Vagina (tissue), 2 donors: ENCODE measurements at regions not wholly inside any gene's neighbourhood (a gene's known extent, or its start where the extent isn't known, plus 50 kb on each side); places are given as distances from the start of the nearest gene placed in this dataset.
"Not testable (repeated sequence)": the region's sequence is repeated elsewhere in the genome, so short reads cannot be mapped to it uniquely, and the experiment has no call there.

Experiments
- DNase-seq, 2 donors: peaks; one replicate each; pipeline ENCODE4 v3.0.0-alpha.2; 2017; ENCODE audit errors: extremely low spot score in 2 of 2
- H3K27ac ChIP-seq: fragments of 200-600 bp; sonication (generic); one replicate; pipeline ENCODE4 v1.5.1; 2019
- H3K27me3 ChIP-seq: fragments of 200-600 bp; sonication (generic); one replicate; pipeline ENCODE4 v1.5.1; 2019
- H3K36me3 ChIP-seq, 2 donors: fragments of 200-600 bp; sonication (generic); one replicate each; pipeline ENCODE4 v1.5.1; 2017 to 2019
- H3K4me1 ChIP-seq: fragments of 200-600 bp; sonication (generic); one replicate; pipeline ENCODE4 v1.5.1; 2019
- H3K4me3 ChIP-seq, 2 donors: fragments of 200-600 bp; sonication (generic); 1 replicate in 1 of 2; 2 replicates in 1 of 2; pipeline ENCODE4 v1.5.1; 2016 to 2019
- H3K9me3 ChIP-seq: fragments of 200-600 bp; sonication (generic); one replicate; pipeline ENCODE4 v1.5.1; 2019
- POLR2A ChIP-seq, 2 donors: fragments of 450-650 bp; IDR thresholded peaks; one replicate each; pipeline ENCODE4 v1.6.1; 2017; ENCODE audit warnings: antibody characterized with exemption in 2 of 2, mild to moderate bottlenecking in 2 of 2, moderate library complexity in 2 of 2
- POLR2AphosphoS5 ChIP-seq, 2 donors: sonication (generic); formaldehyde crosslinking; IDR thresholded peaks; one replicate each; pipeline ENCODE4 v1.9.0; 2017; ENCODE audit warnings: antibody characterized with exemption in 2 of 2, mild to moderate bottlenecking in 2 of 2, low read depth in 1 of 2; ENCODE audit not compliant: insufficient read depth in 1 of 2
- intact Hi-C: fragments of 100-400 bp; cut with DNase I; formaldehyde crosslinking; loops from one replicate; pipeline ENCODE4 v1.15.1; 2023
- TF ChIP-seq, protein P1 (sequence below), 3 experiments: fragments of 450-650 bp in 2 of 3; fragments of 200-600 bp in 1 of 3; sonication (generic) in 1 of 3; IDR thresholded peaks; one replicate each; pipeline ENCODE4 v1.5.1; 2017 to 2019; ENCODE audit warnings: antibody characterized with exemption in 3 of 3, mild to moderate bottlenecking in 2 of 3, moderate library complexity in 2 of 3

DNA sequence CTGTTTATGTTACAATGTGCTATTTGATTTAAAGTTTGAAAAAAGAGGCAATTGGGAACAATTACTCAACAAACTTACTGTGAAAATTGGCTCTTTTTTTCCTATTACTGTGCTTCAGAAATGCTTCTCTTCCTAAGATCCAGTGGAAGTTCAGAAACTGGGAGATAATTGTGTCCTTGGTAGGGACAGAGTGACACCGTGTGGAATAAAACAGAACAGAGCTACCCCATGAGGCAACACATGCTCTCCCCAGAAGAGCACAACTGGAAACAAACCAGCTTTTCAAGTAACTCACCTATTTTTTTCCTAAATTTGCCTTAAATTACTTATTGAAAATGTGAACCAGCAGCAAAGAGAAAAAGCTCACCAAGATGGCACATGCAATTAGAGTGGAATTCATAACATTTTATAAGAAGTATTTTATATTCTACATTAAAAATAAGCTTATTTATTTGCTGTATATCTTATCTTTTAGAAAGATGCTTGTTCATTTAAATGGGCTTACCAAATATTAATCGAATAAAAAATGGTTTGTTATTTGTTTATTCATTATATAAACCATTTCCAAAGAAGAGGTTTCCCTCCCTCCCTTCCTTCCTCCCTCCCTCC, 346.1 kb upstream of the ANKRD30A start:
- no peaks in the 10 kb centered on the region for H3K4me1 ChIP-seq
- no peaks in the 10 kb centered on the region for H3K27me3 ChIP-seq
- DNase-seq = no peak
- H3K27ac ChIP-seq = no peak overlapping the region
- no peaks in the 10 kb centered on the region for H3K9me3 ChIP-seq
- no peaks in the 10 kb centered on the region for H3K36me3 ChIP-seq
- no peak overlapping the region for H3K4me3 ChIP-seq
- TF ChIP-seq POLR2AphosphoS5 (IDR thresholded peaks at IDR 0.05; ENCODE audit: insufficient read depth in 1 of 2, low read depth in 1 of 2) = no peak
- TF ChIP-seq, protein P1, sequence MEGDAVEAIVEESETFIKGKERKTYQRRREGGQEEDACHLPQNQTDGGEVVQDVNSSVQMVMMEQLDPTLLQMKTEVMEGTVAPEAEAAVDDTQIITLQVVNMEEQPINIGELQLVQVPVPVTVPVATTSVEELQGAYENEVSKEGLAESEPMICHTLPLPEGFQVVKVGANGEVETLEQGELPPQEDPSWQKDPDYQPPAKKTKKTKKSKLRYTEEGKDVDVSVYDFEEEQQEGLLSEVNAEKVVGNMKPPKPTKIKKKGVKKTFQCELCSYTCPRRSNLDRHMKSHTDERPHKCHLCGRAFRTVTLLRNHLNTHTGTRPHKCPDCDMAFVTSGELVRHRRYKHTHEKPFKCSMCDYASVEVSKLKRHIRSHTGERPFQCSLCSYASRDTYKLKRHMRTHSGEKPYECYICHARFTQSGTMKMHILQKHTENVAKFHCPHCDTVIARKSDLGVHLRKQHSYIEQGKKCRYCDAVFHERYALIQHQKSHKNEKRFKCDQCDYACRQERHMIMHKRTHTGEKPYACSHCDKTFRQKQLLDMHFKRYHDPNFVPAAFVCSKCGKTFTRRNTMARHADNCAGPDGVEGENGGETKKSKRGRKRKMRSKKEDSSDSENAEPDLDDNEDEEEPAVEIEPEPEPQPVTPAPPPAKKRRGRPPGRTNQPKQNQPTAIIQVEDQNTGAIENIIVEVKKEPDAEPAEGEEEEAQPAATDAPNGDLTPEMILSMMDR (IDR thresholded peaks at IDR 0.05) = peak; percentile 19 to 77 (median 50)
- intact Hi-C loops = loop anchor here (5.0 kb wide), 1 partner anchor 1142 kb away; no protein-coding TSS in a partner anchor

DNA sequence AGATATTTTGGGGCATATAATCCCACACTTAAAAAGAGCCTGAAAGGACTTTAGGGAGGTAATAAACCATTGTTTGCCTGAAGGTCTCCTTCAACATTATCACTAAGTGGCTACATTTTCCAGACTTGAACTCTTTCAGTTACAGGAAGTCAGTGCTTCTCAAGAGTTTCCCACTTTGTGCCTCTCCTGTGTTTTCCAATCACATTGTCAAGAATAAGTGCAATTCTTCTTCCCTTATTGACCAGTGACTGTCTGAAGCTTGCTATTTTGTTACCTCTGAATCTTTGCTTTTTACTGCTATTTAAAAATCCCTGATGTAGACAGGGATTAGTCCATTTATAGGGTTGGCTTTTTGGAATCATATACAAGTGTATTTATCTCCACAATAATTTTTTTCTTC, 346.7 kb upstream of the ANKRD30A start:
- no peak overlapping the region for H3K27ac ChIP-seq
- H3K27me3 ChIP-seq = no peaks in the 10 kb centered on the region
- intact Hi-C loops = loop anchor here (5.0 kb wide), 1 partner anchor 1141 kb away; no protein-coding TSS in a partner anchor
- no peak for DNase-seq
- TF ChIP-seq, protein P1 (IDR thresholded peaks at IDR 0.05) = no peak
- no peak for TF ChIP-seq POLR2AphosphoS5 (IDR thresholded peaks at IDR 0.05; ENCODE audit: insufficient read depth in 1 of 2, low read depth in 1 of 2)
- TF ChIP-seq POLR2A (IDR thresholded peaks at IDR 0.05) = no peak
- H3K4me1 ChIP-seq = no peaks in the 10 kb centered on the region
- H3K4me3 ChIP-seq = no peak overlapping the region
- H3K9me3 ChIP-seq = no peaks in the 10 kb centered on the region
- no peaks in the 10 kb centered on the region for H3K36me3 ChIP-seq

DNA sequence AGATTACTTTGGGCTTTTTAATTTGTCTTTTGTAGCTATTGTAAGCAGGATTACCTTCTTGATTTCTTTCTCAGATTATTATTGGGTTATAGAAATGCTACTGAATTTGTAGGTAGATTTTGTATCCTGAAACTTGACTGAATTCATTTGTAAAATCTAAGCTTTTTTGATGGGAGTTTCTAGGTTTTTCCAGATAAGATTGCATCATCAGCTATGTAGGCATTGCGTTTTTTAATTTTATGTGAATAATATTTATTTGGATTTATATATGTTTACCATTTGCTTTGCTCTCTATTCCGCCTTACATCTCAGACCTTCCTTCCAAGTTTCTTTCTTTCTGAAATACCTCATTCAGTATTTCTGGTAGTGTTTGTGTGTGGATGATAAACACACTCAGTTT, 351.7 kb upstream of the ANKRD30A start:
- no peaks in the 10 kb centered on the region for H3K4me1 ChIP-seq
- H3K9me3 ChIP-seq = no peaks in the 10 kb centered on the region
- H3K27ac ChIP-seq = no peak overlapping the region
- no peaks in the 10 kb centered on the region for H3K36me3 ChIP-seq
- intact Hi-C loops = no loop called here
- TF ChIP-seq POLR2A (IDR thresholded peaks at IDR 0.05) (no peak), POLR2AphosphoS5 (IDR thresholded peaks at IDR 0.05; ENCODE audit: insufficient read depth in 1 of 2, low read depth in 1 of 2) (no peak)
- TF ChIP-seq, protein P1 (IDR thresholded peaks at IDR 0.05) = no peak
- no peaks in the 10 kb centered on the region for H3K27me3 ChIP-seq
- DNase-seq = no peak
- no peak overlapping the region for H3K4me3 ChIP-seq

DNA sequence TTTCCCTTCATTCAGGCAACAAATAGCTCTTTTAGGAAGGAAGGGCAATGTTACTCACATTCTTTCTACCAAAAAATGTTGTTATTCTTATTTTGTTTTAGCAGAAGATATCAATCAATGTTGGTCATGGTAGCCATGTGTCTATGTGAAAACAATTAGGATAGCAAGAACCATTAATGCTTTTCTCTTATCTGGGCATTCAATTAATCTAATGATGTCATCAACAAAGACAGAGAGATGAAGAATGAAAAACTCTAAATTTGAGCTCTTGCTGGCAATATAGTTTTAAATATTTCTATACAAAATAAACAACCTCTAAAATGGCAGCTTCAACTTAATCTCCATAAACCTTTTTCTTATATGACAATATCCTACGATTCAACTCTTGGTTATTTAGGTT, 353.7 kb upstream of the ANKRD30A start:
- H3K27ac ChIP-seq = no peak overlapping the region
- no peaks in the 10 kb centered on the region for H3K4me1 ChIP-seq
- intact Hi-C loops = no loop called here
- no peaks in the 10 kb centered on the region for H3K9me3 ChIP-seq
- no peak overlapping the region for H3K4me3 ChIP-seq
- TF ChIP-seq, protein P1 (IDR thresholded peaks at IDR 0.05) = no peak
- no peak for TF ChIP-seq POLR2AphosphoS5 (IDR thresholded peaks at IDR 0.05; ENCODE audit: insufficient read depth in 1 of 2, low read depth in 1 of 2)
- no peak for TF ChIP-seq POLR2A (IDR thresholded peaks at IDR 0.05)
- DNase-seq = no peak
- no peaks in the 10 kb centered on the region for H3K36me3 ChIP-seq
- no peaks in the 10 kb centered on the region for H3K27me3 ChIP-seq

DNA sequence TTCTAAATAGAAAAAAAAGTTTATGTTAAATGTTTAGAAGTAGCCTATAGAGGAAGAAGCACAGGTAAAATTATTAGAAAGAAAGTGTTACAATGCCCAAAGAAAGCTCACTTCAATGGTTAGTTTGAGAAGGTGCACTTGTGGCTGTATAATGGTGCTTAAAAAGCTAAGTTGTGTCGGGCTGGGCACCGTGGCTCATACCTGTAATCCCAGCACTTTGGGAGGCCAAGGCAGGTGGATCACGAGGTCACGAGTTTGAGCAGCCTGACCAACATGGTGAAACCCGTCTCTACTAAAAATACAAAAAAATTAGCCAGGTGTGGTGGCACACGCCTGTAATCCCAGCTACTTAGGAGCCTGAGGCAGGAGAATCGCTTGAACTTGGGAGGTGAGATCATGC, 355.7 kb upstream of the ANKRD30A start:
- DNase-seq, H3K4me3 ChIP-seq, H3K27ac ChIP-seq, H3K9me3 ChIP-seq, H3K4me1 ChIP-seq, H3K27me3 ChIP-seq, intact Hi-C loops, H3K36me3 ChIP-seq: not testable (repeated sequence)
